Brain pericyte (primary cell): ENCODE measurements at regions not wholly inside any gene's neighbourhood (a gene's known extent, or its start where the extent isn't known, plus 50 kb on each side); places are given as distances from the start of the nearest gene placed in this dataset.
"Not testable (repeated sequence)": the region's sequence is repeated elsewhere in the genome, so short reads cannot be mapped to it uniquely, and the experiment has no call there.

Experiments used
- DNase-seq: peaks from one replicate; pipeline ENCODE4 v3.0.0-alpha.2; 2012; ENCODE audit warnings: low read depth, low spot score

- no peak for DNase-seq
These were observed 1674.8 kb upstream of the TMEFF2 start for GRCh38 chr2:193869564-193869963.

- no peak for DNase-seq
These were observed 1674.1 kb upstream of the TMEFF2 start for GRCh38 chr2:193868833-193869232.

- DNase-seq, result no peak
These were observed 1673.4 kb upstream of the TMEFF2 start for GRCh38 chr2:193868132-193868531.

- no peak for DNase-seq
These were observed 1672.7 kb upstream of the TMEFF2 start for GRCh38 chr2:193867454-193867853.

DNA sequence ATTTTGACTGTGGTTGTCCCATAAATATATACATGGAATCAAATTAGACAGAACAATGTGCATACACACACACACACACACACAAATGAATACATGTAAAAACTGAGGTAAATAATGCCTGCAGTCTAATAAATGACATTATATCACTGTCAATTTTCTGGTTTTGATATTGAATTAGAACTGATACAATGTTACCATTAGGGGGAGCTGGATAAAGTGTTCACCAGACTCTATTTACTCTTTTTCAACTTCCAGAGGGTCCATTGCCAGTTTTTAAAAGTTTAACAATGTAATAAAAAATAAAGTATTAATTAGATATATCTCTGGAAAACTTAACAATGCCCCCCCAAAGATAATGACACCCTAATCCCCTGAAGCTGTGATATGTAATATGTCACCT is 1666.8 kb upstream of the TMEFF2 start:
- no peak for DNase-seq

- no peak for DNase-seq
These were observed 1653.3 kb upstream of the TMEFF2 start for GRCh38 chr2:193847991-193848390.

DNA sequence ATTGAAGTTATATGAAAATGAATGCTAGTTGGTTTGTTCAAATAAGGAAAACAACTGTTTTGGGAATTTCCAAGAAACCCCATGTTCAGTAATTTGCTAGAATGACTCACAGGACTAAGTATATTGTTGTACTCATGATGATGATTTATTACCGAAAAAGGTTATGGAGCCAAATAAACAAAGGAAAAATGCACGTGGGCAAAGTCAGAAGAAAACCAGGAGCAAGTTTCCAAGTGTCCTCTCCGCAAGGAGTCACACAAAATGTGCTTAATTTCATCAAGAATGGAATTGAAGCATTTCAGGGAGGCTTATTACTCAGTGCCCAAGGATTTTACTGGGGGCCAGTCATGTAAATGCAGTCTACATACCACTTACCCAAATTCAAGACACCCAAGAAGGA is 1652.4 kb upstream of the TMEFF2 start:
- DNase-seq, result no peak

DNA sequence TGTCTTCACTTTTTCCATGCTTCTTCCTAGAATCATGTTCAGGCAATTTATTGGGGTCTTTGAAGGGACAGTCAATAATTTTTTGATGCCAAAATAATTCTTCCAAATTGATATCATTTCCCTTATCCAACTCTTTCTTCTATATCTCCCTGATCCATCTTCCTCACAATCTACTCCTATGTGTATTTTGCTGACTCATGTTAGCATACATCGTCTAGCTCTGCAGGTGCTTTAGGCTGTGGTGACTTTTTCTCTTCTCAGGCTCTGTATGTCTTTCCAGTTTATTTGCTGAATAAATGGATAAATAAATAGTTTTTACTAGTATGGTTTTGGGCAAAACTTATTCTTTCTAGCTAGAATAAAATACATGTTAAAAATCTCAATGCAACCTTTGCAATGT is 1650.9 kb upstream of the TMEFF2 start:
- no peak for DNase-seq

DNA sequence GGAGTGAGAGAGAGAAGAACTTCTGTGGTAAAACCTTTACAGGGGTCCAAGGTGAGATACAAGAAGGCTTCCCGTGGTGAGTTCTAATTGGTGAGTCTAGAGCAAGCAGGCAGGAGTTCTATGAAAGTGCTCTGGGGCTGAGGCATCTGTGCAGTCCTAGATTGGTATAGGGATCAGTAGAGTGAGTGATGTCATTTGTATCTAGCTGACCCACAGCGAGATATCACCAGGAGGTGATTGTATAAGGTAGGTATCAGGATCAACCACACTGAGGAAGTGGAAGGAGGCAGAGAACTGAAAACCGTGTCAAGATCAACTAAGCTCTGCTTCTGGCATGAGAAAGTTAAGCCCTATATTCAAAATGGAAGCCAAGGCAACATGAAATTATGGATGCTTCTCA is 1648.9 kb upstream of the TMEFF2 start:
- no peak for DNase-seq

DNA sequence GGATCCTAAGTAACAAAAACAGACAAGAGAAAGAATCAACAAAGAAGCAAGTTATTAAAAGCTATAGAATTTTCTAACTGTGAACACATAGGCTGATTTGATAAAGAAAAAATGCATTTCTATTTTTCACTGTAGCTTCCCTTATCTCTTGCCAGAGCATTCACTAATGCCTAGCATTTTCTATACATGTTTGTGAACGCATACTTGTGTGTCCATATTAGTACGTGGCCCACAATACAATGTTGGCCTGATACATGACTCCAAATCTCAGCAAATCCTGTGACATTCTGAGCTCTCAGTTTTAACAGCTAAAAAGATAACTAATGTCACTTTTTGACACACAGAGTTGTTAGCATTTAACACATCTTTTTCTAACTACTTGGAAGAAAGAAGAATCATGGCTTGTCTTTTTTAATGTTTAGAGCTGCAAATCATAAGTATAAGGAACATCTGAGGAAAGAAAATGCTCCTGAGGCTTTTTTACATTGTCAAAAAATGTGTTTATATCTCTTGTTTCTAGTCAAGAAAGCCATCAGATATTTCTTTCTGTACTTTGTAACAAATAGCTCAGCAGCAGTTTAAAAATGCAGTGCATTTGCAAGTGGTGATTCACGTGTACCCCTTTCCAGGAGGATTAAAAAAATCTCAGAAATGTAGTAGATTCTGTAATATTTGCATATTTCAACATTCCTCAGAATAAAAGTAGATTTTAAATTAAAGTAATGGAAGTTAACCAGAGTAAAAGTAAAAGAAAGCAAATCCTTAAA is 1646.8 kb upstream of the TMEFF2 start:
- no peak for DNase-seq

DNA sequence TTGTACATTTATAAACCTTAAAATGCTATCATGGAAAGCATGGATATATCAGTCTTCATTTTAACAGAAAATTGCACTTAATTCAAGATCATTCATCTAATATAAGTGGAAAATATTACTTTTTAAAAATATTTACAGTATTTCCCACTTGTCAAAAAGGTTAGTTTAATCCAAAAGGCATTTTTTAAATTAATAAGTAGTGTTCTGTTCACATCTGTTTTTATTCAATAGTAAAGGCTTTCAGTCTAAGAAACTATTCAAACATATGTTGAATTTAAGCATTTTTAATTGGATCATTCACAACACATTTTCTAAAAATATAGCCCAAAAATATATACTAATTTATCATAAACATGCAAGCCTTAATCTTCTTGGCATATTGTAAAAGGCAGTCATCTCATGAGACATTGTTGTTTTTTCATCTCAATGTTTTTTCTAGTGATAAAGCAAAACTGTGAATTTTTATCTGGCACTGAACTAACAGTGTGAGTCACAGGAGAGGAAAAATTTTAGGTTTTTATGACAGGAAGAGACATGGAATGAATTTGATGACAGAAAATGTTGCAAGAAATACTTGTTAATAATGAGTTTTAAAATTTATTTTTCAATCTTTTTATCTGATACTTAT is 1642.5 kb upstream of the TMEFF2 start:
- no peak for DNase-seq

DNA sequence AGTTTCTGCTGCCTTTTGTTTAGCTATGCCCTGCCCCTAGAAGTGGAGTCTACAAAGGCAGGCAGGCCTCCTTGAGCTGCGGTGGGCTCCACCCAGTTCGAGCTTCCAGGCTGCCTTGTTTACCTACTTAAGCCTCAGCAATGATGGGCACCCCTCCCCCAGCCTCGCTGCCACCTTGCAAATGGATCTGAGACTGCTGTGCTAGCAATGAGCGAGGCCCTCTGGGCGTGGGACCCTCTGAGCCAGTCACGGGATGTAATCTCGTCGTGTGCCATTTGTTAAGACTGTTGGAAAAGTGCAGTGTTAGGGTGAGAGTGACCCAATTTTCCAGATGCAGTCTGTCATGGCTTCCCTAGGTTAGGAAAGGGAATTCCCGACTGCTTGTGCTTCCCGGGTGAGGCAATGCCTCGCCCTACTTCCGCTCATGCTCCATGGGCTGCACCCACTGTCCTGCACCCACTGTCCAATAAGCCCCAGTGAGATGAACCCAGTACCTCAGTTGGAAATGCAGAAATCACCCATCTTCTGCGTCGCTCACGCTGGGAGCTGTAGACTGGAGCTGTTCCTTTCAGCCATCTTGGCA is 1641.8 kb upstream of the TMEFF2 start:
- not testable (repeated sequence) for DNase-seq

DNA sequence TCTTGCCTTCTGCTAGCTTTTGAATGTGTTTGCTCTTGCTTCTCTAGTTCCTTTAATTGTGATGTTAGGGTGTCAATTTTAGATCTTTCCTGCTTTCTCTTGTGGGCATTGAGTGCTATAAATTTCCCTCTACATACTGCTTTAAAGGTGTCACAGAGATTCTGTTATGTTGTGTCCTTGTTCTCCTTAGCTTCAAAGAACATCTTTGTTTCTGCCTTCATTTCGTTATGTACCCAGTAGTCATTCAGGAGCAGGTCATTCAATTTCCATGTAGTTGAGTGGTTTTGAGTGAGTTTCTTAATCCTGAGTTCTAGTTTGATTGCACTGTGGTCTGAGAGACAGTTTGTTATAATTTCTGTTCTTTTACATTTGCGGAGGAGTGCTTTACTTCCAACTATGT is 1639.2 kb upstream of the TMEFF2 start:
- DNase-seq, result not testable (repeated sequence)

DNA sequence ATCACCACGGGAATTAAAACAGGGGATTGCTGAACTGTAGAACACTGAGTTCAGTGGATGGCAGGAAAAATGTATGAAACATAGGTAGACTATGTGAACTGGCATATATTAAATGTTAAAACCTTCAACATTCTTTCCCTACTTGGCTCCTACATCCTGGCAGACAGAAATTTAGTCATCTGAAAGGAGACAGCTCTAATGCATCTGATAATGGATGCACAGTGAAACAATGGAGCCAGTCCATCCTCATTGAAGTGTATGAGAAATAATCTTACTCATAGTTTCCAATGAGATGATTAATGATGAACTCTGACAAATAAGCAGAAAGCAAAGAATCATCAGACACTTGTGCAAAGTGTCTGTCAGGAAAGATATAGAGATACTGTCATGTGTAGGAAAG is 1629.7 kb upstream of the TMEFF2 start:
- DNase-seq, result no peak

- DNase-seq, result no peak
These were observed 1624.2 kb upstream of the TMEFF2 start for GRCh38 chr2:193818801-193819499.

DNA sequence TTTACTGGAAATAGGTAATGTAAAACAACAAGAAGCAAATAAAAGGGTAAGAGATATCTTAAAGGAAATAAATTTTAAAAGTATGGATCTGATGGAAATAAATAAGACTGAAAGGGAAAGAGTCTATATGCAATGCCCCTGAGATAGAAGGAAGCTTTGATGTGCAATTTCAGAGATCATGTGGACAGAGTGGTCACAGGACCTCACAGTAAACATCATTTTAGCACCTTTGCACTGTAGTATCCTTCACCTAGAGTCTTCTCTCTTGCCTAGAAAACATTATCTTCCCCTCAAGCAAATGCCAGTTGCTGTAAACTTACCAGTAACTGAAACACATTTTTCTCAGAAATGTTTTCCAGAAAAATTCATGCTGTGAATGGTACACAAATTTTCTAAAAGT is 1621.3 kb upstream of the TMEFF2 start:
- DNase-seq, result no peak

- no peak for DNase-seq
These were observed 1615.8 kb upstream of the TMEFF2 start for GRCh38 chr2:193810533-193810932.

DNA sequence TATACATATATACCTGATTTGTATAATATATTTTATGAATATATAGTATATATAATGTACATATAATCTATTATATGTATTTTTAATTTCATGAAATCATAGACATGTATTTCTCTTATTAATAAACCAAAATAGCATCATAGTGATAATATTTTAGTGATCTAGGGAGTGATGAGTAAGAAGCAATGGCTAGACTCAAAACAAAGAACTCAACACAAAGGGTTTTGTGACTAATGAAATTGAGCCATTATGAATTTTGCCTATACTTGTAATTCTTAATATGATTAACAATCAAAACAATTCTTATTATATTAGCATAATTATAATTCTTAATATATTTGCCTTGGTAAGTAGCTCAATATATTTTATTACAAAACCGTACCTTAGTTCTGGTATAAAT is 1614.1 kb upstream of the TMEFF2 start:
- no peak for DNase-seq

GRCh38 chr2:193806088-193806774 is 1611.5 kb upstream of the TMEFF2 start:
- DNase-seq, result no peak

GRCh38 chr2:193796847-193797246 is 1602.1 kb upstream of the TMEFF2 start:
- DNase-seq, result no peak

- no peak for DNase-seq
These were observed 1599.2 kb upstream of the TMEFF2 start for GRCh38 chr2:193793914-193794313.

DNA sequence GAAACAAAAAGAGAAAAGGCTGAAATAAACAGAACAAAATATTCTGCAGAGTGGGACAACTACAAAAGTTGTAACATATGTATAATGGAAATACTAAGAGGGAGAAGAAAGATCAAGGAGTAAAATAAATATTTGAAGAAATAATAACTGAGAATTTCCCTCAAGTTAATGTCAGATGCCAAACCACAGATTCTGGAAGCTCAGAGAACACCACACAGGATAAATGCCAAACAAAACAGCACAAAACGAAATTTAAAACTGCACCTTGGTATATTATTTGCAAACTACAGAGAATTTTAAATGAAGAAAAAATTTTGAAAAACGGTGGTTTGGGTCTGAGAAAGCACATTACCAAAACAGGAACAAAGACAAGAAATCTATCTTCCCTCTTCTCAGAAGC is 1588.9 kb upstream of the TMEFF2 start:
- DNase-seq, result no peak
